NCI-H446 (cell line): ENCODE measurements at regions not wholly inside any gene's neighbourhood (a gene's known extent, or its start where the extent isn't known, plus 50 kb on each side); places are given as distances from the start of the nearest gene placed in this dataset.

Experiments
- DNase-seq, 2 experiments: peaks; one replicate each; lab custom pipeline; 2025; lab: John Stamatoyannopoulos, UW

GRCh38 chr1:184276416-184276815 is 110.4 kb upstream of the C1orf21 start:
- no peak for DNase-seq

GRCh38 chr1:184279911-184280458 is 106.8 kb upstream of the C1orf21 start:
- no peak for DNase-seq

GRCh38 chr1:184283999-184284398 is 102.8 kb upstream of the C1orf21 start:
- peak in 1 of 2 experiments; percentile 49 for DNase-seq

GRCh38 chr1:184284900-184285299 is 101.9 kb upstream of the C1orf21 start:
- DNase-seq = no peak

GRCh38 chr1:184285401-184286087 is 101.3 kb upstream of the C1orf21 start:
- DNase-seq = no peak

DNA sequence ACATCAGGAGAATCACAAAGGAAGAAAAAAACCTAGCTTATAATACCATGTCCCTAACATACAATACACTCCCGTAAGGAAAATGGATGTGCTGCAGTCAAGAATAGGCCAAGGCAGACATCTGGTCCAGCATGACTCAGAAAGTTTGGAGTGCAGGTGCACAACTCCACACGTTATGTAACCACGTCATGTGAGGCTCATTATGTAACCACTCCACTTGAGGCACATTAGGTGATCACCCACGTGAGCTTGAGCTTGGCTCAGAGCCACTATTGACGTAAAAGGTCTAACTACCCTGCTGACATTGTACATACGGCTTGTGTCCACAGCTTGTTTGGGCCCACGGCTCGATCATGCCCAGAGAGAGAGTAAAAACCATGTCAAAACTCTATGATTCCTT is 99.8 kb upstream of the C1orf21 start:
- no peak for DNase-seq

DNA sequence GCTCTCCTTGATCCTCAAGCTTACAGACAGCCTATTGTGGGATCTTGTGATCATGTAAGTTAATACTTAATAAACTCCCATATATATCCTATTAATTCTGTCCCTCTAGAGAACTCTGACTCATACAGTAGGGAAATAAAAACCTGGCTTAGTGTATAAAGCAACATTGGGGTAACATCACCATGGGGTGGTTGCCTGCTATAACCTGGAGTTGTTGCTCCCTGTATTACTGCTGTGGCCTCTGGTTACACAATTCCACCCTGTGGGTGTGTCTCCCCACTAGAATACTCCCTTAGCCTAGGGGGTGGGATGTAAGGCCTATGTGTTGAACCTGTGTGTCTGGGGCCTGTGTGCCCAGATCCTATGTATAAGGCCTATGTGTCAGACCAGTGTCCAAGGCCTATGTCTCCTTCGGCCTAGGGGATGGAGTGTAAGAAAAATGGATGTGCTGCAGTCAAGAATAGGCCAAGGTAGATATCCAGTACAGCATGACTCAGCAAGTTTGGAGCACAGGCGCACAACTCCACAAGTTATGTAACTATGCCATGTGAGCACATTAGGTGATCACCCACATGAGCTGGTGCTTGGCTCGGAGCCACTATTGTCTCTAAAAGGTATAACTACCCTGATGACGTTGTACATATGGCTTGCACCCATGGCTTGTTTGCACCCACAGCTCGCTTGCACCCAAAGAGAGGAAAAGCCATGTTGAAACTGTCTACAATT is 96.8 kb upstream of the C1orf21 start:
- DNase-seq = no peak

GRCh38 chr1:184291701-184292100 is 95.1 kb upstream of the C1orf21 start:
- DNase-seq = no peak

GRCh38 chr1:184292101-184292500 is 94.7 kb upstream of the C1orf21 start:
- no peak for DNase-seq

DNA sequence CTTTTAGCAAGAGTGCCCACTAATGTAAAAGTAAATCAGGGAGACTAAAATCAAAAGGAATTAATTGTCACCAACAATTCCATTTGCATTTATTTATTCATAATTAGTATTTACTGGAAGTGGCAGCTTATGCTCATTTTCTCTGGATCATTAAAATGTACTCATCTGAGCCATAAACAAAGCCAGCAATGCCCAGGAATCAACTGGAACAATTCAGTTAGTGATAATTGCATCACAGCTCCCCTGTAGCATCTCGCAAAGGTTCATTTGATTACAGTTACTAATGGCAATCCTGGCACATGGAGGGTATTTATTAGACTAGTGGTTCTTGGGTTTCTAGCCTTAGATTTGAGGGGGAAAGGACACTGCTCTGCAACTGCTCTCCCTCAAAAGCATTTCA is 92.7 kb upstream of the C1orf21 start:
- DNase-seq = no peak

GRCh38 chr1:184296466-184297243 is 90.2 kb upstream of the C1orf21 start:
- DNase-seq = peak; percentile 97 to 98

DNA sequence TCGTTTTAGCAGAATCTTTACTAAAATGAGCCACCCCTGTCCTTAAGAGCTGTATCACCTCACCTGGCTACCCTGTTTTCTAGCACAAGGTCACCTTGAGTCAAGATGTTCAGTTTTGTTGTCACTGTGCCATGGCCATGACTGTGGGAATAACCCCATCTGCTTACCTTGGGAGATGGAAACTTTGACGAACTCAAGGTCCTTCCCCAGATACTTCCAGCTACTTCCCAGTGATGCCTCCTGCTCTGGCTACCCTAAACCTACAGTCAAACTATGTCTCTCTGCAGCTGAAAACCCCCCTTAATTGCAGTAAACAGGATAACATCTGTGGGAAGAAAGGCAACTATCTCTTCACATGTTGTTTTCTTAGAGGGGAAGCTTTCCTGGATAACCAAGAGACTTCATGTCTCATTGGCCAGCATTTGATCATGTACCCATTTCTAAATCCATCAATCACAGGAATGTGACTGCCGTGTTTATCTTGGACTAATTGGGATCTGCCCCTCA is 89.5 kb upstream of the C1orf21 start:
- no peak for DNase-seq

DNA sequence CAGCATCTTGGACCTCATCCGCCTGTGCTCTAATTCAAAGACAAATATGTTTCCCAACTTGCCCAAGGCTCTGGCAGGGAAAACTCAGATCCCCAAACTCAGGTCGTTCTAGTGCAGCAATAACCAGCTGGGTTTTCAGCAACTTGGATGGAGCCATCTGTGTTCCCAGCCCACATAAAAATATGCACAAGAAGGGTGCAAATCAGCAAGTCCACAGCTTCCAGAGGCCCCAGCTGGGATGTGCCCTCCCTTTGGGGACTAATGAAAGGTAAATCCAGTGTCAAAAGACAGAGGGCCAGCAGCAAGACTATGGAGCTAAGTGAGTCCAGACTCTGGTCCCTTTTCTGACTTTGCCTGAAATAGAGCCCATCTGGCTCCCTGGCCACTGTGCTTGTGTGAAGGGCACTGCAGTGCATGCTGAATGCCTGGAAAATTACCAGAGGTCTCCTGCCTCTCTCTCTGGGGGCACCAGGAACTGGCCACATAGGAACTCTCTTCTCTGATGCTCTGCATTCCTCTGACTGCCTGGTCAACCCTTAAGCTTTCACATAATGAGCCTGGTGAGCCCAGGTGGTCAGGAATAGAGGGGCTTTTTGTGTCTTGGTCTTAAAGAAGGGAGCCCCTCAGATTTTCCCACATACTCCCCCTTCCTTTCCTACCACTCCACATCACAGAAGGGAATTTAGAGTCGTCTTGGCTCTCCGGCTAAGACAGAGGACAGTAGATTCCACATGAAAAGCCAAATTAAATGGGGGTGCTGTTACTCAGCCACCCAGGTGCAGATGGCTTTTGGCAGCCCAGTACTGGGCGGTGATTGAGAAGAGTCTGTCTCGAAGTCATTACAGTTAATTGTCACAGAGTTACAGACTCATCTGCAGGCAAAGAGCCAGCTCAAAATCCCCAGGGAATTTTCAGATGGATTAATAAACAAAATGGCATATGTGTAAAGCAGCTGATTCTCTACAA is 88.1 kb upstream of the C1orf21 start:
- peak; percentile 83 to 97 for DNase-seq

- DNase-seq = no peak
Measured at GRCh38 chr1:184299406-184299790, 87.4 kb upstream of the C1orf21 start.

DNA sequence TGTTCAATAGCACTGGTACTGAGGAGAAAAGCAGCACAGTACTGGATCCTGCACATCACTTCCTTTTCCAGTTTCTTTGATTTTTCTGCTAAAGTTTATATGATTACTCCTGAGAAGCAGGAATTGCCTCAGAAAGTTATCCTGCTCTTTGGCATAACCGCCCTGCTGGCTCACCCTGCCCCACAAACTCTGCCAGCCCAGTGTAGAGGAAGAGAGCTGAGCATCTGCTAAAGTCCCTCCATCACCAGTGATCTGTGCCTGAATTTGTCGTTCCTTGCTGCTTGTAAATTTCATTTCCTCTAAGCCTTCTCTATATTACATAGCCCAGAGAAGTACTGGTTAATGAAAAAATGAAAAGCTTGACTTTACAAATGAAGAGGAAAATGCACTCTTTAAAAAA is 87.0 kb upstream of the C1orf21 start:
- peak; percentile 25 to 67 for DNase-seq

DNA sequence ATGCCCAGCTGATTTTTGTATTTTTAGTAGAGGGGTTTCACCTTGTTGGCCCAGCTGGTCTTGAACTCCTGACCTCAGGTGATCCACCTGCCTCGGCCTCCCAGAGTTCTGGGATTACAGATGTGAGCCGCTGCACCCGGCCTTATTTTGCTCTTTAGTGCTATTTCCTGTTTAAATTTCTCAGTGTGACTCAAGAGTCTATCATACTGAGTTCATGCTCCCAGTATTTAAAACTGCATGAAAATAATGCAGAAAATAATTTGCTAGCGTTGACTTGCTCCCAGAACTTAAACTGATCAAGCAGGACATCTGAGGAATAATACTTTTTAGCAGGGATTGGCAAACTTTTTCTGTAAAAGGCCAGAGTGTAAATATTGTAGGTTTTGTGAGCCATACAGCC is 86.4 kb upstream of the C1orf21 start:
- DNase-seq = no peak

DNA sequence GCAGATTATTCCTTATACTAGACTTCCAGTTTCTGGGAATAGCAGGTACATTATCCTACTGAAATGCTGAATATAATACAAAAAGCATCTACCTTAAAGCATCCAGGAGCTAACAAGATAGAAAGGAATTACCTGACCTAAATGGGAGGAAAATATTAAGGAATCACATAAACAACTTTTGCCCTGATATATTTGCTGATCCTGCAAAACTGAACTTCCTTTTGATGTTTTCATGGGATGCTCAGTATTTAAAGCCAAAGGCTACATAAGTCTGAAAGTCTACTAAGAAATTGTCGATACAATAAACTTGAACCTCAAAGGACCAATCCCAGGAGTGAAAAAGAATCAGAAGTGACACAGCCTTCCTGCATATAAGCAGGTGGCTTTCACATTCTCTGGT is 85.6 kb upstream of the C1orf21 start:
- no peak for DNase-seq

DNA sequence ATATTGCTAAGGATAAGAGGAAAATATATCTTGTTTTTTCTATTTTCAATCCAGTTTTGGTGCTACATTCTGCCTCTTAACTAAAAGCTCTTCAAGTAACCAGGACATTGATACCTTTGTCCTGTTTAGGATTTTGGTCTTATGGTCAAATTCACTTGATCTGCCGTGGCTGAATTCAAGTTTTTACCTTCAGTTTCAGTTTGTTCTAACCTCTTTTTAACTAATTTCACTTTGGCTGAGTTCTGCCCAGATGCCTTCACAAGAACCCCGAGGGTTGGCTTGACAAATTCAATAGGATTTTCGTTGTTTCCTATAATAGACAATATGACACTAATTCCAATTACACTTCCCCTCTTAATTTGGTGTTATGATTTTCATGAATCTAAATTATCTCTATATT is 84.5 kb upstream of the C1orf21 start:
- no peak for DNase-seq

DNA sequence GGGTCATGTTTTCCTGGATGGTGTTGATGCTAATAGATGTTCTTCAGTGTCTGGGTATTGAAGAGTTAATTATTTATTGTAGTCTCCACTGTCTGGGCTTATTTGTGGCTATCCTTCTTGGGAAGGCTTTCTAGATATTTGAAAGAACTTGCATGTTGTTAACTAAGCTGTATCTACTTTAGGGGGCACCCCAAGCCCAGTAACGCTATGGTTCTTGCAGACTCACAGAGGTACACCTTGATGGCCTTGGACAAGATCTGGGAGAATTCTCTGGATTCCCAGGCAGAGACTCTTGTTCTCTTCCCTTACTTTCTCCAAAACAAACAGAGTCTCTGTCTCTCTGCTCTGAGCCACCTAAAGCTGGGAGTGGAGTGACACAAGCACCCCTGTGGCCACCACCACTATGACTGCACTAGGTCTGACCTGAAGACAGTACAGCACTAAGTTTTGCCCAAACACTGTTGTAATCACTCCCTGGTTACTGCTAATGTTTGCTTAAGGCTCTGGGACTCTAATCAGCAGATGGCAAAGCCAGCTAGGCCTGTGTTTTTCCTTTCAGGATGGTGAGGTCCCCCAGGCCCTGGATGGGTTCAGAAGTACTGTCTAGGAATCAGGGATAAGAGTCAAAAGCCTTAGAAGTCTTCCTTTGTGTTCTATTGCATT is 76.5 kb upstream of the C1orf21 start:
- no peak for DNase-seq

- no peak for DNase-seq
Measured at GRCh38 chr1:184311580-184311979, 75.2 kb upstream of the C1orf21 start.

DNA sequence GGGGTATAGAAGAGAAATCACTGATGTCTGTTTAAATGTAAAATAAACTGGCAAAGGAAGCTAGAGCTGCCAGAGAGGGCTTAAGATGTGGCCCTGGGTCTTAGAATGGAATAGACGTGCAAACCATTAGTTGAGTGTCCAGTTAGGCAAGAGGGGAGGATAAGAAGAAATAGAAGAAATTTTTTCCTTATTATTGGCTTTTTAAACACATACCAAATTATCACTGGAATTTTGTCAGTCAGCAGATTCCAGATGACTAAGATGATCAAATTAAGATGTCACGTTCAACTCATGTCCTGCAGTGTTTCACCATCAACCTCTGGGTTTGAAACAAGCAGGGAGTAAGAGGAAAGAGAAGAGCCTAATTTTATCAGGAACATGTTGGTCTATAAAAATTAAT is 71.6 kb upstream of the C1orf21 start:
- DNase-seq = no peak
